Gastroesophageal sphincter (tissue), 4 donors: ENCODE measurements at regions not wholly inside any gene's neighbourhood (a gene's known extent, or its start where the extent isn't known, plus 50 kb on each side); places are given as distances from the start of the nearest gene placed in this dataset.

Experiments
- ATAC-seq: fragments of 150-250 bp; one replicate; pipeline ENCODE4 v1.9.1; 2016; ENCODE audit warnings: mild to moderate bottlenecking, moderate library complexity
- H3K27ac ChIP-seq, 4 donors: fragments of 200-600 bp; sonication (generic) in 3 of 4; 1 replicate in 3 of 4; 2 replicates in 1 of 4; pipeline ENCODE4 v1.5.1; 2016 to 2019
- H3K27me3 ChIP-seq: fragments of 200-600 bp; sonication (generic); one replicate; pipeline ENCODE4 v1.5.1; 2019
- H3K36me3 ChIP-seq, 2 donors: fragments of 200-600 bp; sonication (generic); one replicate each; pipeline ENCODE4 v1.5.1; 2019; ENCODE audit warnings: control low read depth in 1 of 2
- H3K4me1 ChIP-seq, 3 donors: fragments of 200-600 bp; sonication (generic); 1 replicate in 2 of 3; 2 replicates in 1 of 3; pipeline ENCODE4 v1.5.1; 2016 to 2019; ENCODE audit warnings: control low read depth in 2 of 3
- H3K4me3 ChIP-seq, 2 donors: fragments of 200-600 bp; sonication (generic); one replicate each; pipeline ENCODE4 v1.5.1; 2019; ENCODE audit warnings: mild to moderate bottlenecking in 1 of 2, moderate library complexity in 1 of 2
- H3K9me3 ChIP-seq, 3 donors: fragments of 200-600 bp; sonication (generic); one replicate each; pipeline ENCODE4 v1.5.1; 2017 to 2019; ENCODE audit warnings: control low read depth in 2 of 3
- EP300 ChIP-seq: sonication (generic); formaldehyde crosslinking; IDR thresholded peaks from one replicate; pipeline ENCODE4 v1.6.1; 2017; ENCODE audit warnings: antibody characterized with exemption, mild to moderate bottlenecking
- POLR2A ChIP-seq, 2 donors: fragments of 450-650 bp; IDR thresholded peaks; one replicate each; pipeline ENCODE4 v1.6.1; 2017; ENCODE audit warnings: antibody characterized with exemption in 2 of 2, mild to moderate bottlenecking in 2 of 2, moderate library complexity in 1 of 2
- POLR2AphosphoS5 ChIP-seq: sonication (generic); formaldehyde crosslinking; IDR thresholded peaks from one replicate; pipeline ENCODE4 v1.6.1; 2017; ENCODE audit warnings: antibody characterized with exemption
- WGBS, 2 donors: methylation state at CpG; one replicate each; pipeline ENCODE4 v1.1.5; 2018; ENCODE audit warnings: low coverage in 1 of 2; 5-methylcytosine and 5-hydroxymethylcytosine counted together
- TF ChIP-seq, protein P1 (sequence below), 4 experiments: fragments of 200-600 bp in 2 of 4; fragments of 450-650 bp in 2 of 4; sonication (generic) in 1 of 4; IDR thresholded peaks; one replicate each; pipeline ENCODE4 v1.5.1; 2017 to 2019; ENCODE audit warnings: antibody characterized with exemption in 4 of 4, mild to moderate bottlenecking in 2 of 4, moderate library complexity in 2 of 4

DNA sequence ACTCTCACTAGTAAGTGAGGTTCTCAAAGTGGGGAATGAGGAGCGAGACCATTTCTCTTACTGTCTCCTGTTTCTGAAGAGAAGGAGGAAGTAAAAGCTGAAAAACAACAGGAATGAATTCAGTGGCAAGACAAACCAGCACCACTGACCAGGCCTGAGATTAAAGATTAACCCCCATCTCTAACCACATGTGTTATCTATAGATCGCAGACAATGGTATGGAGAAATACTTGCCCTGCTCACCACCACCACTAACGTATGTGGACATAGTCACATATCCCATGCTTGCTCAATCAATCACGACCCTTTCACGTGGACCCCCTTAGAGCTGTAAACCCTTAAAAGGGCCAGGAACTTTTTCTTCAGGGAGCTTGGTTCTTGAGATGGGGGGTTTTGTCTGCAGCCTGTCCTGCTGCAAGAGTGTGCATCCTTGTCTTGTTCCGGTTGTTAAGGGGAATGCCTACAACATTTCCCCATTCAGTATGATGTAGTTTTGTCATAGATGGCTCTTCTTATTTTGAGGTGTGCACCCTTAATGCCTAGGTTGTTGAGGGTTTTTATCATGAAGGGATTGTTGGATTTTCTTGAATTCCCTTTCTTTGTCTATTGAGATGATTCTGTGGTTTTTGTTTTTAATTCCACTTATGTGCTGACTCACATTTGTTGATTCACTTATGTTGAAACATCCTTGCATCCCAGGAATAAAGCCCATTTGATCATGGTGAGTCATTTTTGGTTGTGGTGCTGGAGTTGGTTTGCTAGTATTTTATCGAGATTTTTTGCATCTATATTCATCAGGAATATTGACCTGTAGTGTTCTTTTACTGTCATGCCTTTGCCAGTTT is 698.8 kb upstream of the LMO3 start:
- Histone ChIP-seq H3K9me3 (peaks cover 0 to 8% (median 0%) of the 10 kb centered on the region in 3 donors), H3K36me3 (no peaks in the 10 kb centered on the region), H3K4me3 (no peak overlapping the region), H3K27me3 (no peaks in the 10 kb centered on the region), H3K27ac (no peak overlapping the region), H3K4me1 (no peaks in the 10 kb centered on the region)
- no peak for ATAC-seq
- TF ChIP-seq POLR2AphosphoS5 (no peak), EP300 (no peak), POLR2A (IDR thresholded peaks at IDR 0.05) (no peak)
- TF ChIP-seq, protein P1, sequence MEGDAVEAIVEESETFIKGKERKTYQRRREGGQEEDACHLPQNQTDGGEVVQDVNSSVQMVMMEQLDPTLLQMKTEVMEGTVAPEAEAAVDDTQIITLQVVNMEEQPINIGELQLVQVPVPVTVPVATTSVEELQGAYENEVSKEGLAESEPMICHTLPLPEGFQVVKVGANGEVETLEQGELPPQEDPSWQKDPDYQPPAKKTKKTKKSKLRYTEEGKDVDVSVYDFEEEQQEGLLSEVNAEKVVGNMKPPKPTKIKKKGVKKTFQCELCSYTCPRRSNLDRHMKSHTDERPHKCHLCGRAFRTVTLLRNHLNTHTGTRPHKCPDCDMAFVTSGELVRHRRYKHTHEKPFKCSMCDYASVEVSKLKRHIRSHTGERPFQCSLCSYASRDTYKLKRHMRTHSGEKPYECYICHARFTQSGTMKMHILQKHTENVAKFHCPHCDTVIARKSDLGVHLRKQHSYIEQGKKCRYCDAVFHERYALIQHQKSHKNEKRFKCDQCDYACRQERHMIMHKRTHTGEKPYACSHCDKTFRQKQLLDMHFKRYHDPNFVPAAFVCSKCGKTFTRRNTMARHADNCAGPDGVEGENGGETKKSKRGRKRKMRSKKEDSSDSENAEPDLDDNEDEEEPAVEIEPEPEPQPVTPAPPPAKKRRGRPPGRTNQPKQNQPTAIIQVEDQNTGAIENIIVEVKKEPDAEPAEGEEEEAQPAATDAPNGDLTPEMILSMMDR (IDR thresholded peaks at IDR 0.05), result no peak
- WGBS, 2 donors, result 85 to 93% methylated on average over 3 to 6 of the region's 7 CpGs

DNA sequence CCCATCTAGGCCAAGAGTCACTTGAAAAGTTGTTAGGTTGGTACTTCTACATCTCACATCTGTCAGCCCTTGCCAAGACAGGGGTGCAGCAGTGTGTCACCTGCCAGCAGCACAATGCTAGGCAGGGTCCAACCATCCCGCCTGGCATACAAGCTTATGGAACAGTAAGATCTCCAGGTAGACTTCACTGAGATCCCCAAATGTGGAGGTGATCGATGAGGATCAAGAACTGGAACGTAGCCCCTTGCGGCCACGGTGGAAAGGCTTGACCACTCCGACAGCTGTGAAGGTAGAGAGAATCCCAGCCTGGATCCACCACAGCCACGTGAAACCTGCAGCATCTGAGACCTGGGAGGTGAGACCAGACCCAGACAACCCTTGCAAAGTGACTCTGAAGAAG is 696.0 kb upstream of the LMO3 start:
- Histone ChIP-seq H3K27me3 (no peaks in the 10 kb centered on the region), H3K4me1 (no peaks in the 10 kb centered on the region), H3K9me3 (peaks cover 0 to 8% (median 0%) of the 10 kb centered on the region in 3 donors), H3K36me3 (no peaks in the 10 kb centered on the region), H3K4me3 (no peak overlapping the region), H3K27ac (no peak overlapping the region)
- 86% methylated on average over 1 of the region's 7 CpGs; no CpG with 5 or more reads in 1 of the 2 donors for WGBS, 2 donors
- TF ChIP-seq POLR2AphosphoS5, result no peak
- TF ChIP-seq, protein P1 (IDR thresholded peaks at IDR 0.05), result no peak
- no peak for TF ChIP-seq EP300
- TF ChIP-seq POLR2A (IDR thresholded peaks at IDR 0.05), result no peak
- ATAC-seq, result no peak

DNA sequence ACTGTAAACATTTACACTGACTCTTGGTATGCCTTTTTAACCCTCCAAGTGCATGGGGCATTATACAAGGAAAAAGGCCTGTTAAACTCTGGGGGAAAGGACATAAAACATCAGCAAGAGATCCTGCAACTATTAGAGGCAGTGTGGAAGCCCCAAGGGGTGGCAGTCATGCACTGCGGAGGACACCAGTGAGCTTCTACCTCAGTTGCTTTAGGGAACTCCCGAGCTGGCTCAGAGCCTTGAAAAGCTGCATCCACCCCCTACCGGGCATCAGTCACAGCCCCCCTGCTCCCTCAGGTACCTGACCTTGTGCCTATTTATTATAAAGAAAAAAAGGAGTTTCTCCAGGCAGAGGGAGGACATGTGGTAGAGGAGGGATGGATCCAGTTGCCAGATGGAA is 695.6 kb upstream of the LMO3 start:
- H3K9me3 ChIP-seq, result peaks cover 0 to 8% (median 0%) of the 10 kb centered on the region in 3 donors
- H3K27me3 ChIP-seq, result no peaks in the 10 kb centered on the region
- H3K4me3 ChIP-seq, result no peak overlapping the region
- no peak overlapping the region for H3K27ac ChIP-seq
- no peak for TF ChIP-seq POLR2AphosphoS5
- TF ChIP-seq EP300, result no peak
- TF ChIP-seq, protein P1 (IDR thresholded peaks at IDR 0.05), result no peak
- TF ChIP-seq POLR2A (IDR thresholded peaks at IDR 0.05), result no peak
- H3K36me3 ChIP-seq, result no peaks in the 10 kb centered on the region
- whole genome bisulfite sequencing, 2 donors, result 90% methylated on average over 3 of the region's 3 CpGs; no CpG with 5 or more reads in 1 of the 2 donors
- ATAC-seq, result no peak
- H3K4me1 ChIP-seq, result no peaks in the 10 kb centered on the region

DNA sequence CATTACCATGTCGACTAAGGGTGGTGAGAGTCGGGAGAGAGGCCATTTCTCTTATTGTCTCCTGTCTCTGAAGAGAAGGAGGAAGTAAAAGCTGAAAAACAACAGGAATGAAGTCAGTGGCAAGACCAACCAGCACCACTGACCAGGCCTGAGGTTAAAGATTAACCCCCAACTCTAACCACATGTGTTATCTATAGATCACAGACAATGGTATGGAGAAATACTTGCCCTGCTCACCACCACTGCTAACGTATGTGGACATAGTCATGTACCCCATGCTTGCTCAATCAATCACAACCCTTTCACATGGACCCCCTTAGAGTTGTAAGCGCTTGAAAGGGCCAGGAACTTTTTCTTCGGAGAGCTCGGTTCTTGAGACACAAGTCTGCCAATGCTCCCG is 690.9 kb upstream of the LMO3 start:
- Histone ChIP-seq H3K9me3 (no peaks in the 10 kb centered on the region), H3K36me3 (no peaks in the 10 kb centered on the region), H3K4me1 (no peaks in the 10 kb centered on the region), H3K27ac (no peak overlapping the region), H3K27me3 (no peaks in the 10 kb centered on the region), H3K4me3 (no peak overlapping the region)
- TF ChIP-seq POLR2AphosphoS5 (no peak), EP300 (no peak), POLR2A (IDR thresholded peaks at IDR 0.05) (no peak)
- TF ChIP-seq, protein P1 (IDR thresholded peaks at IDR 0.05), result no peak
- no peak for ATAC-seq
- 80 to 89% methylated on average over 1 to 3 of the region's 7 CpGs for WGBS, 2 donors

DNA sequence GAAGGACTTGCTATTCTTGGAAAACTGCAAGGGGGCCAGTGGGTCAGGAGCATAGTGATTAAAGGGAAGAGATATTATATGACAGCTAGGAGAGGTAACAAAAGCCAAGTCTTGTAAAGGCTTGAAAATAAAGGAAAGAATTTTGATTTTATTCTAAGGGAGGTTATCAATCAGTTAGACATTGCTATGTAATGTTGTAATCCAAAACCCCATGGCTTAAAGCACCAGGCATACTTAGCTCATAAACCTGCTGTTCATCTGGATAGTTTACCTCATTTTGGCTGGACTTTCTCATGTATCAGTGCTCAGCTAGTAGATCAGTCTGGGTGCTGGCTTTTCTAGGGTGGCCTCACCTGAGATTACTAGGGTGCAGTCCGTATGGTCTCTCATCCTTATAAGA is 680.9 kb upstream of the LMO3 start:
- no peak for ATAC-seq
- Histone ChIP-seq H3K36me3 (no peaks in the 10 kb centered on the region), H3K4me3 (no peak overlapping the region), H3K27me3 (no peaks in the 10 kb centered on the region), H3K9me3 (peaks cover 0 to 13% (median 0%) of the 10 kb centered on the region in 3 donors), H3K4me1 (no peaks in the 10 kb centered on the region), H3K27ac (no peak overlapping the region)
- TF ChIP-seq, protein P1 (IDR thresholded peaks at IDR 0.05), result no peak
- TF ChIP-seq POLR2AphosphoS5 (no peak), EP300 (no peak), POLR2A (IDR thresholded peaks at IDR 0.05) (no peak)
- 83% methylated on average over 1 of the region's 1 CpG for WGBS, 2 donors
